Neural progenitor cell (in vitro differentiated cells): ENCODE measurements at regions not wholly inside any gene's neighbourhood (a gene's known extent, or its start where the extent isn't known, plus 50 kb on each side); places are given as distances from the start of the nearest gene placed in this dataset.

Source experiments
- DNase-seq: peaks from one replicate; pipeline ENCODE4 v3.0.0-alpha.2; 2016; ENCODE audit warnings: low spot score
- H2AFZ ChIP-seq: fragments of 200-600 bp; sonication (generic); replicated peaks from 2 replicates; pipeline ENCODE4 v1.6.1; 2016; ENCODE audit warnings: antibody characterized with exemption
- H3F3A ChIP-seq: fragments of 200-600 bp; sonication (generic); 2 replicates; pipeline ENCODE4 v1.6.1; 2016; ENCODE audit warnings: antibody characterized with exemption, low read depth
- H3K27ac ChIP-seq: fragments of 200-600 bp; sonication (generic); 2 replicates; pipeline ENCODE4 v1.5.1; 2016; ENCODE audit warnings: mild to moderate bottlenecking
- H3K27me3 ChIP-seq: fragments of 200-600 bp; sonication (generic); 2 replicates; pipeline ENCODE4 v1.6.1; 2016; ENCODE audit warnings: mild to moderate bottlenecking, moderate library complexity
- H3K36me3 ChIP-seq: fragments of 200-600 bp; sonication (generic); 2 replicates; pipeline ENCODE4 v1.5.1; 2016
- H3K4me1 ChIP-seq: fragments of 200-600 bp; sonication (generic); 2 replicates; pipeline ENCODE4 v1.6.1; 2016; ENCODE audit warnings: mixed run types
- H3K4me2 ChIP-seq: fragments of 200-600 bp; sonication (generic); 2 replicates; pipeline ENCODE4 v1.6.1; 2016
- H3K4me3 ChIP-seq: fragments of 200-600 bp; sonication (generic); 2 replicates; pipeline ENCODE4 v1.5.1; 2016
- H3K79me2 ChIP-seq: fragments of 200-600 bp; sonication (generic); 2 replicates; pipeline ENCODE4 v1.6.1; 2016; ENCODE audit warnings: low read depth
- H3K9ac ChIP-seq: fragments of 200-600 bp; sonication (generic); 2 replicates; pipeline ENCODE4 v1.6.1; 2016
- H3K9me3 ChIP-seq: fragments of 200-600 bp; sonication (generic); 2 replicates; pipeline ENCODE4 v1.5.1; 2016; ENCODE audit warnings: low read depth
- H4K20me1 ChIP-seq: fragments of 200-600 bp; sonication (generic); 2 replicates; pipeline ENCODE4 v1.6.1; 2016; ENCODE audit warnings: low read depth
- H3K27ac Mint-ChIP-seq: 3 replicates; pipeline ENCODE4 v1.8.0; 2021; ENCODE audit warnings: mixed read lengths
- H3K27me3 Mint-ChIP-seq: 2 replicates; pipeline ENCODE4 v1.8.0; 2022; ENCODE audit warnings: low read depth, mild to moderate bottlenecking, inconsistent platforms, moderate library complexity, mixed read lengths; ENCODE audit not compliant: insufficient read depth
- H3K36me3 Mint-ChIP-seq: 3 replicates; pipeline ENCODE4 v1.8.0; 2021; ENCODE audit warnings: mixed read lengths
- H3K4me1 Mint-ChIP-seq: 3 replicates; pipeline ENCODE4 v1.8.0; 2021; ENCODE audit warnings: mixed read lengths
- H3K4me3 Mint-ChIP-seq: 3 replicates; pipeline ENCODE4 v1.8.0; 2021; ENCODE audit warnings: mild to moderate bottlenecking, moderate library complexity, mixed read lengths
- H3K9me3 Mint-ChIP-seq: 3 replicates; pipeline ENCODE4 v1.8.0; 2020; ENCODE audit warnings: mixed read lengths
- EZH2 ChIP-seq: fragments of 200-600 bp; sonication (generic); IDR thresholded peaks from 2 replicates; pipeline ENCODE4 v1.6.1; 2017; ENCODE audit warnings: antibody characterized with exemption, mild to moderate bottlenecking, moderate library complexity
- EZH2phosphoT487 ChIP-seq: fragments of 200-600 bp; sonication (generic); IDR thresholded peaks from 2 replicates; pipeline ENCODE4 v1.6.1; 2017; ENCODE audit warnings: antibody characterized with exemption
- TF ChIP-seq, protein P1 (sequence below): fragments of 200-600 bp; sonication (generic); IDR thresholded peaks from 2 replicates; pipeline ENCODE4 v1.5.1; 2017; ENCODE audit warnings: antibody characterized with exemption, mild to moderate bottlenecking

DNA sequence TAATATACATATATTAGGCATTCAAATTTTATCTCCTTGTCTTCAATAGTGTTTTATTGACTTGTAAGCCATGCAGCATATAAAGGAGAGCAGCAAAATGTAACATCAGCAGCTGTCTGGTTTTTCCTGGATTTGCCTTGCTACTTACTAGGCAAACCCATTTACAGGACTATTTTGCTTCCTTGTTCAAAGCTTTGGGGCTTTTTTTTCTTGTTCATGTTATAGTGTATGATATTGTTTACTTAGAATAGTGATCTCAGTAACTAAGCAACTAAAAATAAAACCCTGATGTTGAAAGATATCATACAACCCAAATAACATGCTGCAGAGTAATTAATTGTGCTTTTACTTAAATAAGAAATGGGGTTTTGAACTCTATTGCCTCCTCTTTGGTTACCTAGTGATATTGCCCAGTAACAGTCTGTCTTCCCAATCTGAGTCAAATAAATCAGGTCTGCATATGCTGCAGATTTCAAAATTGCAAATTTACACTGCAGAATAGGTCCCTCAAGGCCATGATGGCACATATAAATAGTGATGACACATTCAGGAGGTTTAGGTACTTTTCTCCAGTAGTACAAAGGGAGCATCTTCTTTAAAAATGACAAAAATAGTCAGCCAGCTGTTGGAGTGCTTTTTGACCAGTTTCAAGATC is 578.1 kb upstream of the NECTIN3 start:
- H3K4me1 ChIP-seq, result no peaks in the 10 kb centered on the region
- Mint-ChIP-seq H3K9me3 (no peaks in the 10 kb centered on the region), H3K4me1 (no peaks in the 10 kb centered on the region), H3K27ac (no peak overlapping the region), H3K27me3 (peaks cover 5% of the 10 kb centered on the region), H3K4me3 (no peak overlapping the region), H3K36me3 (no peaks in the 10 kb centered on the region)
- no peaks in the 10 kb centered on the region for H3K9me3 ChIP-seq
- H3F3A ChIP-seq, result no peaks in the 10 kb centered on the region
- no peaks in the 10 kb centered on the region for H3K36me3 ChIP-seq
- no peaks in the 10 kb centered on the region for H3K27me3 ChIP-seq
- no peak overlapping the region for H3K9ac ChIP-seq
- no peak overlapping the region for H2AFZ ChIP-seq
- no peak overlapping the region for H3K4me2 ChIP-seq
- no peaks in the 10 kb centered on the region for H3K79me2 ChIP-seq
- no peak for DNase-seq
- no peaks in the 10 kb centered on the region for H4K20me1 ChIP-seq
- H3K4me3 ChIP-seq, result no peak overlapping the region
- H3K27ac ChIP-seq, result no peak overlapping the region
- TF ChIP-seq EZH2phosphoT487 (no peak), EZH2 (no peak)
- TF ChIP-seq, protein P1, sequence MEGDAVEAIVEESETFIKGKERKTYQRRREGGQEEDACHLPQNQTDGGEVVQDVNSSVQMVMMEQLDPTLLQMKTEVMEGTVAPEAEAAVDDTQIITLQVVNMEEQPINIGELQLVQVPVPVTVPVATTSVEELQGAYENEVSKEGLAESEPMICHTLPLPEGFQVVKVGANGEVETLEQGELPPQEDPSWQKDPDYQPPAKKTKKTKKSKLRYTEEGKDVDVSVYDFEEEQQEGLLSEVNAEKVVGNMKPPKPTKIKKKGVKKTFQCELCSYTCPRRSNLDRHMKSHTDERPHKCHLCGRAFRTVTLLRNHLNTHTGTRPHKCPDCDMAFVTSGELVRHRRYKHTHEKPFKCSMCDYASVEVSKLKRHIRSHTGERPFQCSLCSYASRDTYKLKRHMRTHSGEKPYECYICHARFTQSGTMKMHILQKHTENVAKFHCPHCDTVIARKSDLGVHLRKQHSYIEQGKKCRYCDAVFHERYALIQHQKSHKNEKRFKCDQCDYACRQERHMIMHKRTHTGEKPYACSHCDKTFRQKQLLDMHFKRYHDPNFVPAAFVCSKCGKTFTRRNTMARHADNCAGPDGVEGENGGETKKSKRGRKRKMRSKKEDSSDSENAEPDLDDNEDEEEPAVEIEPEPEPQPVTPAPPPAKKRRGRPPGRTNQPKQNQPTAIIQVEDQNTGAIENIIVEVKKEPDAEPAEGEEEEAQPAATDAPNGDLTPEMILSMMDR, result no peak

DNA sequence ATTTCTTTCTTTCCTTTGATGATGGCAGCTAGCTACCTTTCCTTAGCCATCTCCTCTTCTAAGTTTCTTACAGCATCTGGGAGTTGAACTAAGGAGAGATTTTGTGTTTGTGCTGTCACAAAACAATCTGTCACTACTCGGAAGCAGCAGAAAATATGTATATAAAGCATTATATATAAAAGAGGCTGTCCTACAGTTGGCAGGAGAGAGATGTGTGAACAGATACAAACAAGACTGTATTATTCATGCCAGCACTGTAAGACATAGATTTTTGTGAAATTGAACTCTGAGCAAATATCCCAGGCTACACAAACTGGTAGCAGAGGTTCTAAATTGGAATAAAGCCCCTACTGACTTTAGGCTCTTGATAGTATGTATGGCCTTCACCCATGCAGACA is 577.5 kb upstream of the NECTIN3 start:
- Histone ChIP-seq H3F3A (no peaks in the 10 kb centered on the region), H4K20me1 (no peaks in the 10 kb centered on the region), H3K79me2 (no peaks in the 10 kb centered on the region), H3K9ac (no peak overlapping the region), H3K4me2 (no peak overlapping the region), H3K4me3 (no peak overlapping the region), H3K27me3 (no peaks in the 10 kb centered on the region), H2AFZ (no peak overlapping the region), H3K4me1 (no peaks in the 10 kb centered on the region), H3K9me3 (no peaks in the 10 kb centered on the region), H3K27ac (no peak overlapping the region), H3K36me3 (no peaks in the 10 kb centered on the region)
- peaks cover 5% of the 10 kb centered on the region for H3K27me3 Mint-ChIP-seq
- H3K4me1 Mint-ChIP-seq, result no peaks in the 10 kb centered on the region
- TF ChIP-seq, protein P1, result no peak
- no peak overlapping the region for H3K4me3 Mint-ChIP-seq
- no peak overlapping the region for H3K27ac Mint-ChIP-seq
- DNase-seq, result no peak
- no peaks in the 10 kb centered on the region for H3K9me3 Mint-ChIP-seq
- H3K36me3 Mint-ChIP-seq, result no peaks in the 10 kb centered on the region

DNA sequence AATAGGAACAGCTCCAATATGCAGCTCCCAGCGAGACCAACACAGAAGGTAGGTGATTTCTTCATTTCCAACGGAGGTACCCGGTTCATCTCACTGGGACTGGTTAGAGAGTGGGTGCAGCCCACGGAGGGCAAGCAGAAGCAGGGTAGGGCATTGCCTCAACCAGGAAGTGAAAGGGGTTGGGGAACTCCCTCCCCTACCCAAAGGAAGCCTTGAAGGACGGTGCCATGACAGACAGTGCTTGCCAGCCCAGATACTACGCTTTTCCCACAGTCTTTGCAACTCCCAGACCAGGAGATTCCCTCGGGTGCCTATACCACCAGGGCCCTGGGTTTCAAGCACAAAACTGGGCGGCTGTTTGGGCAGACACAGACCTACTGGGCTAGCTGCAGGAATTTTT is 576.9 kb upstream of the NECTIN3 start:
- no peaks in the 10 kb centered on the region for H3K4me1 ChIP-seq
- no peaks in the 10 kb centered on the region for H3K9me3 Mint-ChIP-seq
- no peak for DNase-seq
- H3F3A ChIP-seq, result no peaks in the 10 kb centered on the region
- no peak overlapping the region for H3K27ac ChIP-seq
- H3K4me3 ChIP-seq, result no peak overlapping the region
- no peak overlapping the region for H3K4me3 Mint-ChIP-seq
- no peaks in the 10 kb centered on the region for H3K79me2 ChIP-seq
- no peaks in the 10 kb centered on the region for H4K20me1 ChIP-seq
- peaks cover 5% of the 10 kb centered on the region for H3K27me3 Mint-ChIP-seq
- no peak overlapping the region for H3K27ac Mint-ChIP-seq
- H3K4me2 ChIP-seq, result no peak overlapping the region
- TF ChIP-seq EZH2 (no peak), EZH2phosphoT487 (no peak)
- TF ChIP-seq, protein P1, result no peak
- H3K27me3 ChIP-seq, result no peaks in the 10 kb centered on the region
- H3K36me3 ChIP-seq, result no peaks in the 10 kb centered on the region
- H3K4me1 Mint-ChIP-seq, result no peaks in the 10 kb centered on the region
- no peak overlapping the region for H2AFZ ChIP-seq
- no peaks in the 10 kb centered on the region for H3K36me3 Mint-ChIP-seq
- no peak overlapping the region for H3K9ac ChIP-seq
- no peaks in the 10 kb centered on the region for H3K9me3 ChIP-seq
